HepG2 (cell line): ENCODE measurements at regions not wholly inside any gene's neighbourhood (a gene's known extent, or its start where the extent isn't known, plus 50 kb on each side); places are given as distances from the start of the nearest gene placed in this dataset.

Source experiments
- BHLHE40 ChIP-seq: IDR thresholded peaks from 2 replicates; pipeline ENCODE4 v1.6.1; 2011; ENCODE audit warnings: low read length, improper control_type of control experiment
- ERF ChIP-seq: IDR thresholded peaks from 2 replicates; pipeline ENCODE4 v1.6.1; 2018; ENCODE audit warnings: missing biosample characterization, missing genetic modification reagents
- KLF15 ChIP-seq: sonication (generic); formaldehyde crosslinking; IDR thresholded peaks from 2 replicates; pipeline ENCODE4 v1.8.1; 2023; ENCODE audit warnings: borderline replicate concordance, mild to moderate bottlenecking, inconsistent platforms, missing genetic modification reagents, mixed read lengths
- PTBP1 ChIP-seq: fragments of 200-400 bp; formaldehyde crosslinking; IDR thresholded peaks from 2 replicates; pipeline ENCODE4 v1.6.1; 2018; ENCODE audit warnings: low read length, low read depth; ENCODE audit not compliant: poor library complexity, severe bottlenecking
- ZKSCAN8 ChIP-seq: IDR thresholded peaks from 2 replicates; pipeline ENCODE4 v1.6.1; 2016; ENCODE audit warnings: borderline replicate concordance, missing genetic modification reagents, missing compliant biosample characterization
- ZNF556 ChIP-seq: sonication (generic); formaldehyde crosslinking; IDR thresholded peaks from 2 replicates; pipeline ENCODE4 v1.4.0; 2020; ENCODE audit warnings: mild to moderate bottlenecking, missing genetic modification reagents, borderline replicate concordance
- ZNF580 ChIP-seq: IDR thresholded peaks from 2 replicates; pipeline ENCODE4 v1.6.1; 2016; ENCODE audit warnings: low read depth, borderline replicate concordance

DNA sequence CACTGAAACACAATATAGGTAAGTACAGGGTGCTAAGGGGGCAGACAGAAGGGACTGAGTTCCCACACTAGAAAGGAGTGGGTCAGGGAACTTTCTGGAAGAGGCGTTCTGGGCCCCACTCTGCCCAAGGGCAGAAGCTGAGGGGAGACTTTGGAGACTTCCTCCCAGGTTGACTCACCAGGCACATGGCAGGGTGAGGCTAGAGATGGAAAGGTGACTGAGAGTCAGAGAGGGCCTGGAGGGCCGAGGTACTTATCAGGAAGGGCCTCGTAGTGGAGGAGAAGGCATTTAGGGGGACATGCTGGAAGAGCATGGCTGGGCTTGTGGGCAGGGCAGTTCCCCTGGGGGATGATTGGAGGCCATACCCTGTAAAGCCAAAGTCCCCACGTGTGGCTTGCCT, 159.9 kb upstream of the JUN start:
- no peak for TF ChIP-seq KLF15 (CRISPR knock-in tag)
- TF ChIP-seq BHLHE40, result no peak
- TF ChIP-seq ZNF556 (CRISPR knock-in tag), result no peak
- no peak for TF ChIP-seq ZNF580 (CRISPR knock-in tag)
- TF ChIP-seq ZKSCAN8 (CRISPR knock-in tag), result no peak
- no peak for TF ChIP-seq ERF (CRISPR knock-in tag)
- no peak for TF ChIP-seq PTBP1
